Uterus (tissue), 2 donors: ENCODE measurements at regions not wholly inside any gene's neighbourhood (a gene's known extent, or its start where the extent isn't known, plus 50 kb on each side); places are given as distances from the start of the nearest gene placed in this dataset.

Experiments
- POLR2A ChIP-seq, 2 donors: fragments of 450-650 bp; IDR thresholded peaks; one replicate each; pipeline ENCODE4 v1.6.1; 2016; ENCODE audit warnings: antibody characterized with exemption in 2 of 2, mild to moderate bottlenecking in 1 of 2, moderate library complexity in 1 of 2
- TF ChIP-seq, protein P1 (sequence below), 4 experiments: fragments of 200-600 bp in 2 of 4; fragments of 450-650 bp in 2 of 4; sonication (generic) in 2 of 4; IDR thresholded peaks; one replicate each; pipeline ENCODE4 v1.5.1; 2016 to 2019; ENCODE audit warnings: antibody characterized with exemption in 4 of 4, mild to moderate bottlenecking in 2 of 4, moderate library complexity in 1 of 4

DNA sequence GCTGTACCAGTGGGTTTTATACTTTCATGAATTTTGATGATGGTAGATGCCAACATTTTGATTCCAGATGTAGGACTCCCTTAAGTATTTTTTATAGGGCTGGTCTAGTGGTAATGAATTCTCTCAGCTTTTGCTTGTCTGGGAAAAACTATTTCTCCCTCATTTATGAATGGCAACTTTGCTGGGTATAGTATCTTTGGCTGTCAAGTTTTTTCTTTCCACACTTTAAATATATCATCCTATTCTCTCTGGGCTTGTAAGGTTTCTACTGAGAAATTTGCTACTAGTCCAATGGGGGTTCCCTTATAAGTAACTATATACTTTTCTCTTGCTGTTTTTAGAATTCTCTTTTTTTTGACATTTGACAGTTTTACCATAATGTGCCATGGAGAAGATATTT is 629.3 kb downstream of the NR2F1-AS1 start:
- TF ChIP-seq, protein P1, sequence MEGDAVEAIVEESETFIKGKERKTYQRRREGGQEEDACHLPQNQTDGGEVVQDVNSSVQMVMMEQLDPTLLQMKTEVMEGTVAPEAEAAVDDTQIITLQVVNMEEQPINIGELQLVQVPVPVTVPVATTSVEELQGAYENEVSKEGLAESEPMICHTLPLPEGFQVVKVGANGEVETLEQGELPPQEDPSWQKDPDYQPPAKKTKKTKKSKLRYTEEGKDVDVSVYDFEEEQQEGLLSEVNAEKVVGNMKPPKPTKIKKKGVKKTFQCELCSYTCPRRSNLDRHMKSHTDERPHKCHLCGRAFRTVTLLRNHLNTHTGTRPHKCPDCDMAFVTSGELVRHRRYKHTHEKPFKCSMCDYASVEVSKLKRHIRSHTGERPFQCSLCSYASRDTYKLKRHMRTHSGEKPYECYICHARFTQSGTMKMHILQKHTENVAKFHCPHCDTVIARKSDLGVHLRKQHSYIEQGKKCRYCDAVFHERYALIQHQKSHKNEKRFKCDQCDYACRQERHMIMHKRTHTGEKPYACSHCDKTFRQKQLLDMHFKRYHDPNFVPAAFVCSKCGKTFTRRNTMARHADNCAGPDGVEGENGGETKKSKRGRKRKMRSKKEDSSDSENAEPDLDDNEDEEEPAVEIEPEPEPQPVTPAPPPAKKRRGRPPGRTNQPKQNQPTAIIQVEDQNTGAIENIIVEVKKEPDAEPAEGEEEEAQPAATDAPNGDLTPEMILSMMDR (IDR thresholded peaks at IDR 0.05), result no peak
- no peak for TF ChIP-seq POLR2A (IDR thresholded peaks at IDR 0.05)
